K562 (cell line): ENCODE measurements at regions not wholly inside any gene's neighbourhood (a gene's known extent, or its start where the extent isn't known, plus 50 kb on each side); places are given as distances from the start of the nearest gene placed in this dataset.

Source experiments
- ATAC-seq: fragments of 200-7000 bp; cut with Tn5 transposase; 3 replicates; pipeline ENCODE4 v1.9.1; 2020; ENCODE audit warnings: moderate library complexity
- BruUV-seq: library from RNA; stranded (reverse); fragments of 400-500 nt; replicated peaks from 2 replicates; lab custom pipeline; 2021; lab: Mats Ljungman, UMichigan
- CTCF ChIA-PET: fragments of 300-600 bp; formaldehyde crosslinking; extraction: SDS; loops from one replicate; lab custom pipeline; 2021; ENCODE audit warnings: low intra/inter-chr PET ratio; lab: Yijun Ruan, JAX
- POLR2A ChIA-PET: fragments of 300-600, 350-650 bp; sonication (Branson Sonifier 250); formaldehyde crosslinking; extraction: SDS; loops from one replicate; lab custom pipeline; 2021; ENCODE audit warnings: antibody characterized with exemption, inconsistent platforms; lab: Yijun Ruan, JAX
- DNase-seq, 4 experiments: peaks; one replicate each; pipeline versions ENCODE4 v3.0.0 to v3.0.0-alpha.2; 2011 to 2018; ENCODE audit warnings: low spot score in 3 of 4, mixed read lengths in 3 of 4; ENCODE audit errors: extremely low read depth in 1 of 4
- FAIRE-seq: peaks from 2 replicates; lab custom pipeline; 2011; peaks lifted over from hg19 to GRCh38; lab: Jason Lieb, UNC
- H2AFZ ChIP-seq: 2 replicates; pipeline ENCODE4 v1.6.0; 2011; ENCODE audit warnings: low read depth, low read length, control low read depth, inconsistent platforms
- H3K27ac ChIP-seq: fragments of 200-600 bp; 3 replicates; pipeline ENCODE4 v1.8.0; 2011; ENCODE audit warnings: low read depth, mild to moderate bottlenecking, control low read depth, inconsistent platforms, low read length, moderate library complexity, mixed read lengths; ENCODE audit errors: extremely low read depth
- H3K27me3 ChIP-seq, 2 experiments: fragments of 300-600 bp in 1 of 2; 2 replicates in 1 of 2; 3 replicates in 1 of 2; pipeline versions ENCODE4 v1.6.0 to v1.8.0; 2011; ENCODE audit warnings: inconsistent platforms in 2 of 2, low read length in 2 of 2, mild to moderate bottlenecking in 1 of 2, mixed read lengths in 1 of 2, moderate library complexity in 1 of 2; ENCODE audit not compliant: control insufficient read depth in 2 of 2, insufficient read depth in 2 of 2
- H3K36me3 ChIP-seq: fragments of 300-600 bp; 3 replicates; pipeline ENCODE4 v1.8.0; 2011; ENCODE audit warnings: mild to moderate bottlenecking, low read length, inconsistent platforms; ENCODE audit not compliant: control insufficient read depth, insufficient read depth
- H3K4me1 ChIP-seq, 2 experiments: fragments of 200-600 bp in 1 of 2; replicated peaks in 1 of 2; 2 replicates in 1 of 2; 3 replicates in 1 of 2; pipeline versions ENCODE4 v1.5.1 to v1.8.0; 2011; ENCODE audit warnings: inconsistent platforms in 2 of 2, low read length in 2 of 2, mild to moderate bottlenecking in 1 of 2, mixed read lengths in 1 of 2, moderate library complexity in 1 of 2; ENCODE audit not compliant: control insufficient read depth in 2 of 2, insufficient read depth in 2 of 2
- H3K4me2 ChIP-seq: 2 replicates; pipeline ENCODE4 v1.6.1; 2011; ENCODE audit warnings: low read length, control low read depth, inconsistent platforms, mixed read lengths; ENCODE audit not compliant: insufficient read depth
- H3K4me3 ChIP-seq: fragments of 200-600 bp; sonication (generic), shearing (Covaris generic); 2 replicates; pipeline ENCODE4 v1.5.1; 2016; ENCODE audit warnings: control low read depth, inconsistent platforms
- H3K79me2 ChIP-seq: fragments of 200-600 bp; 3 replicates; pipeline ENCODE4 v1.8.0; 2011; ENCODE audit warnings: low read length, inconsistent platforms; ENCODE audit not compliant: control insufficient read depth, insufficient read depth
- H3K9ac ChIP-seq, 2 experiments: 2 replicates each; pipeline versions ENCODE4 v1.6.0 to v1.6.1; 2011; ENCODE audit warnings: low read depth in 2 of 2, low read length in 2 of 2, control low read depth in 1 of 2, inconsistent platforms in 1 of 2, mild to moderate bottlenecking in 1 of 2, mixed read lengths in 1 of 2; ENCODE audit not compliant: insufficient read depth in 1 of 2
- H3K9me1 ChIP-seq: one replicate; pipeline ENCODE4 v1.6.0; 2011; ENCODE audit warnings: inconsistent platforms, mild to moderate bottlenecking, low read length, moderate library complexity; ENCODE audit not compliant: control insufficient read depth, insufficient read depth
- H3K9me3 ChIP-seq: replicated peaks from 2 replicates; pipeline ENCODE4 v1.5.1; 2011; ENCODE audit warnings: low read depth, low read length, inconsistent platforms; ENCODE audit not compliant: control insufficient read depth, insufficient read depth
- H4K20me1 ChIP-seq: replicated peaks from 2 replicates; pipeline ENCODE4 v1.6.1; 2011; ENCODE audit warnings: low read length, inconsistent platforms, mixed read lengths; ENCODE audit not compliant: control insufficient read depth, insufficient read depth
- BRCA1 ChIP-seq, 2 experiments: fragments of 450-650 bp in 1 of 2; sonication (generic) in 1 of 2; formaldehyde crosslinking in 1 of 2; IDR thresholded peaks; 2 replicates each; pipeline versions ENCODE4 v1.5.0 to v1.6.1; 2017 to 2020; ENCODE audit warnings: mild to moderate bottlenecking in 1 of 2, missing genetic modification reagents in 1 of 2
- CHCHD3 ChIP-seq: fragments of 250-450 bp; sonication (Bioruptor Pico); IDR thresholded peaks from 2 replicates; pipeline ENCODE4 v2.1.2; 2022; ENCODE audit warnings: mild to moderate bottlenecking
- CXXC5 ChIP-seq: fragments of 250-450 bp; sonication (Bioruptor Pico); IDR thresholded peaks from 2 replicates; pipeline ENCODE4 v1.8.0; 2022; ENCODE audit warnings: inconsistent platforms, mild to moderate bottlenecking, moderate library complexity
- IFI16 ChIP-seq: fragments of 250-450 bp; sonication (Bioruptor Pico); IDR thresholded peaks from 2 replicates; pipeline ENCODE4 v2.1.2; 2022; ENCODE audit warnings: mild to moderate bottlenecking, inconsistent platforms
- KDM1A ChIP-seq, 2 experiments: fragments of 450-650 bp; IDR thresholded peaks; 2 replicates each; pipeline ENCODE4 v1.6.1; 2016; ENCODE audit warnings: mild to moderate bottlenecking in 2 of 2
- KHSRP ChIP-seq: fragments of 450-650 bp; IDR thresholded peaks from 2 replicates; pipeline ENCODE4 v1.6.1; 2017
- NONO ChIP-seq, 2 experiments: fragments of 200-400 bp in 1 of 2; fragments of 450-650 bp in 1 of 2; formaldehyde crosslinking in 1 of 2; IDR thresholded peaks; 2 replicates each; pipeline ENCODE4 v1.6.1; 2017; ENCODE audit warnings: low read depth in 2 of 2, mild to moderate bottlenecking in 2 of 2, moderate library complexity in 2 of 2, low read length in 1 of 2
- SLC30A9 ChIP-seq: fragments of 250-450 bp; sonication (Bioruptor Pico); IDR thresholded peaks from 2 replicates; pipeline ENCODE4 v1.8.0; 2022; ENCODE audit warnings: mild to moderate bottlenecking, moderate library complexity
- SREBF2 ChIP-seq: sonication (generic); formaldehyde crosslinking; IDR thresholded peaks from 2 replicates; pipeline ENCODE4 v1.4.0; 2020; ENCODE audit warnings: mild to moderate bottlenecking, missing genetic modification reagents
- ZNF445 ChIP-seq: fragments of 250-450 bp; sonication (Bioruptor Pico); IDR thresholded peaks from 2 replicates; pipeline ENCODE4 v1.4.0; 2020; ENCODE audit warnings: low read depth, mild to moderate bottlenecking, moderate library complexity
- WGBS: fragments of 100-300 bp; shearing (Covaris generic); methylation state at CpG from one replicate; pipeline ENCODE4 v1.1.6; 2016; ENCODE audit warnings: low coverage, mixed read lengths; ENCODE audit not compliant: insufficient coverage; ENCODE audit errors: missing lambda C conversion rate; 5-methylcytosine and 5-hydroxymethylcytosine counted together
- in situ Hi-C: fragments of 300-500 bp; cut with MboI; formaldehyde crosslinking; loops from 4 replicates; pipeline ENCODE4 v1.15.0; 2018; ENCODE audit warnings: inconsistent platforms, mixed read lengths
- intact Hi-C: fragments of 100-400 bp; cut with micrococcal nuclease; formaldehyde crosslinking; loops from 2 replicates; pipeline ENCODE4 v1.14.2; 2022
- TF ChIP-seq, protein P1 (sequence below): fragments of 250-450 bp; sonication (Bioruptor Pico); IDR thresholded peaks from 2 replicates; pipeline ENCODE4 v1.5.0; 2021

DNA sequence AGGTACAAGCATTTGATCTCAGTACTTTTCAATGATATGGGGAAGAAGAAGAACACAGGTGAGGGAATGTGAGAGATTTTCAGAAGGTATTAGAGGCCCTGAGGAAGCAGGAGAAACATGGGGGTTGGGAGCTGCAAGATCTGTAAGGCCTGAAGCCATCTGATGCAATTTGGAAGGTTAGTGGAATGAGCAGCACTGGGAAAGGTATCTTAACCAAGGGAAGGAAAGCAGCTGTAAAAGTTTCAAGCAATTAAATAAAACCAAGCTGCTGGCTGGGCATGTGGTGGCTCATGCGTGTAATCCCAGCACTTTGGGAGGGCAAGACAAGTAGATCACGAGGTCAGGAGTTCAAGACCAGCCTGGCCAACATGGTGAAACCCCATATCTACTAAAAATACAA, 104.4 kb upstream of the PARP11 start:
- POLR2A ChIA-PET = no interaction called here
- Histone ChIP-seq H3K4me1 (no peaks in the 10 kb centered on the region), H3K27ac (no peak overlapping the region), H3K79me2 (no peaks in the 10 kb centered on the region), H3K4me3 (no peak overlapping the region), H3K9me1 (no peaks in the 10 kb centered on the region), H2AFZ (no peak overlapping the region), H3K4me2 (no peak overlapping the region), H3K9ac (no peak overlapping the region), H4K20me1 (no peaks in the 10 kb centered on the region), H3K27me3 (no peaks in the 10 kb centered on the region), H3K9me3 (no peaks in the 10 kb centered on the region), H3K36me3 (no peaks in the 10 kb centered on the region)
- FAIRE-seq = no peak
- CTCF ChIA-PET = no interaction called here
- TF ChIP-seq BRCA1 (IDR thresholded peaks at IDR 0.05) (no peak), BRCA1 (CRISPR knock-in tag; IDR thresholded peaks at IDR 0.05) (no peak), IFI16 (no peak), CHCHD3 (no peak)
- in situ Hi-C loops = no loop called here
- no CpG with 5 or more reads among the region's 2 CpGs for WGBS
- ATAC-seq = no peak
- intact Hi-C loops = no loop called here
- DNase-seq = no peak
- no TSS peak for BruUV-seq

DNA sequence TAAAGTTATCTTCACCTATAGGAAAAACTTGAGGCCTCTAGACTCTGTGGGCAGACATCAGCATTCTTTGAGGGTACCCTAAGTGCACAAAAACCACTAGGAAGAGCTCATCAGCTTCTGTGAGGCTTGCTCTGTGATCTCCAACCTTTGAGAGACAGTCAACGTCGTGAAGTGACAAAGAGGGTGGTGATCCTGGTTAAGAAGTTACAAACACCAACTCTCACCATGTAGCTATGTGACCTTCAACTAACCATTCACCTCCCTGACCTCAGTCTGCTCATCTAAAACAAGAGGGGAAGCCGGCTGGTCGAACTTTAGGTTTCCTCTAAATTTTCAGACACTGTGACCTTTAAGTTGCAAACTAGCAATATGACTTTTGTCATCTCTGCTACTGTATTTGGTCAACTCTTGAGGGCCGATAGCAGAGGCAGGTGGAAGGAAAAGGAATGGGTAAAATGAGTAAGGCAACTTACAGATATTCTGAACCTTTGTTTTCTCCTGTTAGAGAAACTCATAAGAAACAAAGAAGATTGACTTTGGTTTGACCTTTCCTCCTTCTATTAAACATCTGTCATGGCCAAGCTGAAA, 103.2 kb upstream of the PARP11 start:
- no peaks in the 10 kb centered on the region for H3K27me3 ChIP-seq
- no peak for FAIRE-seq
- TF ChIP-seq CXXC5 (no peak), NONO (IDR thresholded peaks at IDR 0.05; ENCODE audit: low read depth in 2 of 2, low read length in 1 of 2) (no peak), ZNF445 (CRISPR knock-in tag) (no peak), SREBF2 (CRISPR knock-in tag) (no peak), KHSRP (no peak), KDM1A (IDR thresholded peaks at IDR 0.05) (no peak), SLC30A9 (CRISPR knock-in tag) (no peak)
- TF ChIP-seq, protein P1, sequence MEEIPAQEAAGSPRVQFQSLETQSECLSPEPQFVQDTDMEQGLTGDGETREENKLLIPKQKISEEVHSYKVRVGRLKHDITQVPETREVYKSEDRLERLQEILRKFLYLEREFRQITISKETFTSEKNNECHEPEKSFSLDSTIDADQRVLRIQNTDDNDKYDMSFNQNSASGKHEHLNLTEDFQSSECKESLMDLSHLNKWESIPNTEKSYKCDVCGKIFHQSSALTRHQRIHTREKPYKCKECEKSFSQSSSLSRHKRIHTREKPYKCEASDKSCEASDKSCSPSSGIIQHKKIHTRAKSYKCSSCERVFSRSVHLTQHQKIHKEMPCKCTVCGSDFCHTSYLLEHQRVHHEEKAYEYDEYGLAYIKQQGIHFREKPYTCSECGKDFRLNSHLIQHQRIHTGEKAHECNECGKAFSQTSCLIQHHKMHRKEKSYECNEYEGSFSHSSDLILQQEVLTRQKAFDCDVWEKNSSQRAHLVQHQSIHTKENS (CRISPR knock-in tag) = no peak

More for the DNA sequence above, 103.2 kb upstream of the PARP11 start:
- ChIA-PET POLR2A (no interaction called here), CTCF (no interaction called here)
- Histone ChIP-seq H4K20me1 (no peaks in the 10 kb centered on the region), H2AFZ (no peak overlapping the region), H3K27ac (no peak overlapping the region), H3K9me3 (no peaks in the 10 kb centered on the region), H3K4me1 (no peaks in the 10 kb centered on the region), H3K36me3 (no peaks in the 10 kb centered on the region), H3K4me2 (no peak overlapping the region), H3K79me2 (no peaks in the 10 kb centered on the region), H3K4me3 (no peak overlapping the region), H3K9ac (no peak overlapping the region), H3K9me1 (no peaks in the 10 kb centered on the region)
- no TSS peak for BruUV-seq
- intact Hi-C loops = no loop called here
- in situ Hi-C loops = no loop called here
- WGBS = 0% methylated on average over 4 of the region's 5 CpGs
- ATAC-seq = no peak
- DNase-seq = no peak
